Ovary (tissue), 7 donors: ENCODE measurements at regions not wholly inside any gene's neighbourhood (a gene's known extent, or its start where the extent isn't known, plus 50 kb on each side); places are given as distances from the start of the nearest gene placed in this dataset.

Source experiments
- DNase-seq, 5 donors: peaks; one replicate each; pipeline ENCODE4 v3.0.0-alpha.2; 2019 to 2020
- H3K27ac ChIP-seq, 2 donors: fragments of 200-600 bp; one replicate each; pipeline versions ENCODE4 v1.5.1 to v1.8.0; 2019 to 2022
- H3K27me3 ChIP-seq: fragments of 200-600 bp; one replicate; pipeline ENCODE4 v1.8.0; 2022
- H3K36me3 ChIP-seq: fragments of 200-600 bp; sonication (generic); one replicate; pipeline ENCODE4 v1.5.1; 2019
- H3K4me1 ChIP-seq: one replicate; pipeline ENCODE4 v1.8.1; 2013; ENCODE audit warnings: mild to moderate bottlenecking, moderate library complexity; ENCODE audit not compliant: insufficient read depth
- H3K4me3 ChIP-seq: fragments of 200-600 bp; sonication (generic); one replicate; pipeline ENCODE4 v1.5.1; 2017
- H3K9me3 ChIP-seq, 2 donors: fragments of 200-600 bp in 1 of 2; sonication (generic) in 1 of 2; one replicate each; pipeline versions ENCODE4 v1.5.1 to v1.8.1; 2013 to 2019; ENCODE audit warnings: mild to moderate bottlenecking in 1 of 2, moderate library complexity in 1 of 2
- CTCF ChIP-seq, 3 donors: fragments of 450-650 bp in 2 of 3; fragments of 200-600 bp in 1 of 3; IDR thresholded peaks; one replicate each; pipeline versions ENCODE4 v1.5.1 to v1.8.0; 2016 to 2022; ENCODE audit warnings: antibody characterized with exemption in 3 of 3, mild to moderate bottlenecking in 1 of 3
- EP300 ChIP-seq: sonication (generic); formaldehyde crosslinking; IDR thresholded peaks from one replicate; pipeline ENCODE4 v1.6.1; 2017; ENCODE audit warnings: antibody characterized with exemption
- POLR2A ChIP-seq: fragments of 450-650 bp; IDR thresholded peaks from one replicate; pipeline ENCODE4 v1.6.1; 2017; ENCODE audit warnings: antibody characterized with exemption, mild to moderate bottlenecking, moderate library complexity
- WGBS, 3 donors: extraction: QIAGEN DNeasy Blood & Tissue Kit in 1 of 3; methylation state at CpG; one replicate each; pipeline versions ENCODE4 v1.1.5 to v1.1.7; 2013 to 2017; 5-methylcytosine and 5-hydroxymethylcytosine counted together
- intact Hi-C, 4 donors: fragments of 100-400 bp; cut with DNase I; formaldehyde crosslinking; loops; one replicate each; pipeline versions ENCODE4 v1.11.0 to v1.15.1; 2022 to 2023
- donor health status: DM: no; HTN: no; CAD: no; lungs with moderate emphysema.
- donor health status: DM: no; HTN: no; CAD: no.
- donor health status: Bipolar disorder and iron deficiency.
- donor health status: DM: no; HTN: no; CAD: no.
- donor health status: DM: yes; HTN: yes; CAD: no.

DNA sequence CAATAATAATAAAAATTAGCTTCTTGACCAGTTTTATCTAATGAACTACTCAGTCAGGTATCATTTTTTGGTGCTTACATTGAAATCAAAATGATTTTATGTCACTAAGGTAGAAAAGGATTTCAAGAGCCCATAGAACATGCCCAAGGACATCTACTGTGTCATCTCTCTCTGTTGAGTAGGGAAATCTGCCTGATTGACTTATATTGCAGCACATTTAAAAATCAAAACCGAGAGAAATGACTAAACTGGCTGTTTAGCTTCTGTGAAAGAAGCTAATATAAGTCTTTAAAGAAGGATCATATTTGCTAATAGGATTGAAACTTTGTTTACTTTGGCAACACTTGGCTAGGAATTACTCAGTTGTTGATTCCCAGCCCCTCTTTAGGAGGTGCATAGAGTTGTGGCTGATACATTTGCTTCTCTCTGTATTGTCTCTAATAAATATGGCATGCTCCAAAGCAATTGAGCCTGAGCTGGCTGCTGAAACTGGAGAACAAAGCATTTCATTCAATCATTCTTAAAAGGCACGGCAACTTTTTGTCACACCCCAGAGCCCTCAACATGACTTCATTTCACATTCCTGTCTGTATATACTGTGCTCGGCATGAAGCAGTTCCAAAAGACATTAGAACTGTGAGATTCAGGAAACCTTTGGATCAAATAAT, 1096.9 kb upstream of the POT1 start:
- Histone ChIP-seq H3K9me3 (no peaks in the 10 kb centered on the region), H3K36me3 (no peaks in the 10 kb centered on the region), H3K4me1 (no peaks in the 10 kb centered on the region), H3K27ac (no peak overlapping the region), H3K4me3 (no peak overlapping the region), H3K27me3 (no peaks in the 10 kb centered on the region)
- DNase-seq = no peak
- 13 to 42% (median 16%) methylated on average over 3 of the region's 3 CpGs for WGBS, 3 donors
- intact Hi-C loops = no loop called here
- TF ChIP-seq CTCF (IDR thresholded peaks at IDR 0.05) = no peak
- TF ChIP-seq EP300 = no peak
- TF ChIP-seq POLR2A = no peak

DNA sequence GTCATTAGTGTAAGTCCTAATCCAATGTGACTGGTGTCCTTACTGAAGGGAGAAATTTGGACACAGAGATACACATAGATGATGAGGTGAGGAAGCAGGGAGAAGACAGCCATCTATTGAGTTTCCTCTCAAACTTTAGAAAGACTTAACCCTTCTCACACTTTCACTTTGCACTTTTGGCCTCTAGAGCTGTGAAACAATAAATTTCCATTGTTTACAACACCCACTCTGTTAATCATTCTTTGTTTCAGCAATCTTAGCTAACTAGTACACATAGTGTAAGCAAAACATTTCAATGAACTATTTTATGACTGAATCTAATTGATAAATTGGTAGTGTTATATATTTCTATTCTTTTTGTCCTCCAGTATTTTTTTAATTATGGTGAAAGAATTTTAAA, 1092.8 kb upstream of the POT1 start:
- intact Hi-C loops = no loop called here
- no peaks in the 10 kb centered on the region for H3K27me3 ChIP-seq
- TF ChIP-seq EP300 = no peak
- no peak for TF ChIP-seq CTCF (IDR thresholded peaks at IDR 0.05)
- no peak for TF ChIP-seq POLR2A

GRCh38 chr7:126016722-126017121, 1087.1 kb upstream of the POT1 start:
- H3K4me1 ChIP-seq = no peaks in the 10 kb centered on the region
- 85 to 94% (median 86%) methylated on average over 1 of the region's 1 CpG for WGBS, 3 donors
- no peak overlapping the region for H3K4me3 ChIP-seq
- H3K9me3 ChIP-seq = no peaks in the 10 kb centered on the region
- no peak overlapping the region for H3K27ac ChIP-seq
- no peaks in the 10 kb centered on the region for H3K36me3 ChIP-seq
- TF ChIP-seq POLR2A (no peak), EP300 (no peak), CTCF (IDR thresholded peaks at IDR 0.05) (no peak)
- intact Hi-C loops = no loop called here
- no peak for DNase-seq
- no peaks in the 10 kb centered on the region for H3K27me3 ChIP-seq

More for the DNA sequence above, 1092.8 kb upstream of the POT1 start:
- Histone ChIP-seq H3K4me3 (no peak overlapping the region), H3K27ac (no peak overlapping the region), H3K4me1 (no peaks in the 10 kb centered on the region), H3K36me3 (no peaks in the 10 kb centered on the region), H3K9me3 (no peaks in the 10 kb centered on the region)
- no peak for DNase-seq

DNA sequence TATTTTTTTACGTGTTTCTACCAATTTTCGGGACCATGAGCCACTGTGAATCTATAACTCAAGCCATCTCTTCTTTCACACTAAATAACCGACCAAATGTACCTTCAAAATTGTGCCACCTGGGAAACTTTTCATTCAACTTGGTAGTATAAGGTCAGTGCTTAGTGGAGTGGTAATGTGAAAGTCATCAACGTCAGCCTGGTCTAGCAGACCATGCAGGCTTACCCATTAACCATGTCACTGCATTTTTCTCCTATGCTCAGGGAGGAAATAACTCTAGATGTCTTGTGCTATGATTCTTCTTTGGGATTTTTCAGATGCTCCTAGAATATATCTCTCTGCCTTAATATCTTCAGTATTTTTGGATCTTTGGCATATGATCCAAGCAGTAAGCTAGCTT, 1075.4 kb upstream of the POT1 start:
- Histone ChIP-seq H3K4me3 (no peak overlapping the region), H3K27me3 (no peaks in the 10 kb centered on the region), H3K9me3 (no peaks in the 10 kb centered on the region), H3K36me3 (no peaks in the 10 kb centered on the region), H3K4me1 (no peaks in the 10 kb centered on the region), H3K27ac (no peak overlapping the region)
- WGBS, 3 donors = 72 to 84% (median 78%) methylated on average over 4 of the region's 4 CpGs
- intact Hi-C loops = no loop called here
- TF ChIP-seq CTCF (IDR thresholded peaks at IDR 0.05) = no peak
- no peak for TF ChIP-seq EP300
- TF ChIP-seq POLR2A = no peak
- no peak for DNase-seq
